22Rv1 (cell line): ENCODE measurements at regions not wholly inside any gene's neighbourhood (a gene's known extent, or its start where the extent isn't known, plus 50 kb on each side); places are given as distances from the start of the nearest gene placed in this dataset.
"Not testable (repeated sequence)": the region's sequence is repeated elsewhere in the genome, so short reads cannot be mapped to it uniquely, and the experiment has no call there.

Experiments used
- H3K27ac ChIP-seq: fragments of 450-650 bp; 2 replicates; pipeline ENCODE4 v1.5.1; 2017
- ZFX ChIP-seq: fragments of 450-650 bp; IDR thresholded peaks from 2 replicates; pipeline ENCODE4 v1.6.1; 2017; ENCODE audit warnings: antibody characterized with exemption, borderline replicate concordance
- TF ChIP-seq, protein P1 (sequence below): fragments of 450-650 bp; IDR thresholded peaks from 2 replicates; pipeline ENCODE4 v1.5.1; 2017; ENCODE audit warnings: mild to moderate bottlenecking

DNA sequence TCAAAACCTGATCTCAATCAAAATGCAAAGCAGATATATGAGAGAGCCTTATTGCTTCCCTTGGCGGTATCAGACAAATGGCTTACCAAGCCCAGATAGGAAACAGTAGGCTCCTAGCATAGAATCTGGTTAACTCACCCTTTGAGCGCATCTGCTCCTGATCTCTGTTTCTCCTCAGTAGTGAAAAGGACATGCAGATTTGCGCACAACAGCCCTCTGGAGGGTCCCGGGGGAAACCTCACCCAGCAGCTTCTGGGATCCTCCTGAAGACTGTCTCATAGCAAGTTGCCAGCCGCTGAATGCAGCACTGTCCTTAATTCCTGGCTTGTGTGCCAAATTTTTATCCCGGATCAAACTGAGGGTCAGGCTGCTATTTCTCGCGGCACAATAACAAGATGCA lies 192.2 kb downstream of the FASLG start:
- TF ChIP-seq, protein P1, sequence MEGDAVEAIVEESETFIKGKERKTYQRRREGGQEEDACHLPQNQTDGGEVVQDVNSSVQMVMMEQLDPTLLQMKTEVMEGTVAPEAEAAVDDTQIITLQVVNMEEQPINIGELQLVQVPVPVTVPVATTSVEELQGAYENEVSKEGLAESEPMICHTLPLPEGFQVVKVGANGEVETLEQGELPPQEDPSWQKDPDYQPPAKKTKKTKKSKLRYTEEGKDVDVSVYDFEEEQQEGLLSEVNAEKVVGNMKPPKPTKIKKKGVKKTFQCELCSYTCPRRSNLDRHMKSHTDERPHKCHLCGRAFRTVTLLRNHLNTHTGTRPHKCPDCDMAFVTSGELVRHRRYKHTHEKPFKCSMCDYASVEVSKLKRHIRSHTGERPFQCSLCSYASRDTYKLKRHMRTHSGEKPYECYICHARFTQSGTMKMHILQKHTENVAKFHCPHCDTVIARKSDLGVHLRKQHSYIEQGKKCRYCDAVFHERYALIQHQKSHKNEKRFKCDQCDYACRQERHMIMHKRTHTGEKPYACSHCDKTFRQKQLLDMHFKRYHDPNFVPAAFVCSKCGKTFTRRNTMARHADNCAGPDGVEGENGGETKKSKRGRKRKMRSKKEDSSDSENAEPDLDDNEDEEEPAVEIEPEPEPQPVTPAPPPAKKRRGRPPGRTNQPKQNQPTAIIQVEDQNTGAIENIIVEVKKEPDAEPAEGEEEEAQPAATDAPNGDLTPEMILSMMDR, result no peak
- no peak for TF ChIP-seq ZFX

DNA sequence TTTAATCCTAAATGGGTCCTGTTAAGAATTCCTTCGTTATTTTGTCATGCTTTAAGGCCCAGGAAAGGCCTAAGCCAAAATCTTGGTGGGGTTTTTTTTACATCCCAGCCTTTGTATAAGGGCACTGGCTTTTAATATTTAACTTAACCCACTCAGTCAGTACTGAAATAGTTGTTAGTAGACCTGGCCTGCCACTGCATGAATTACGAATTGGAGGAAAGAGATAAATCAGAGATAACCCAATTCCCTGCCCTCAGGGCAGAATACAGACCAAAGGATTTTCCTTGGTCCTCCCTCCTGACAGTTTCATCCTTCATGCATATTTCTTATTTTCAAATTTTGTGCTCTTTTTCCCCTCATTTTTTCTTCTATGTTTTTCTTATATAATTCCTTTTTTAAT lies 193.0 kb downstream of the FASLG start:
- H3K27ac ChIP-seq, result no peak overlapping the region
- TF ChIP-seq, protein P1, result no peak
- TF ChIP-seq ZFX, result no peak

More for the DNA sequence above, 192.2 kb downstream of the FASLG start:
- H3K27ac ChIP-seq, result no peak overlapping the region

DNA sequence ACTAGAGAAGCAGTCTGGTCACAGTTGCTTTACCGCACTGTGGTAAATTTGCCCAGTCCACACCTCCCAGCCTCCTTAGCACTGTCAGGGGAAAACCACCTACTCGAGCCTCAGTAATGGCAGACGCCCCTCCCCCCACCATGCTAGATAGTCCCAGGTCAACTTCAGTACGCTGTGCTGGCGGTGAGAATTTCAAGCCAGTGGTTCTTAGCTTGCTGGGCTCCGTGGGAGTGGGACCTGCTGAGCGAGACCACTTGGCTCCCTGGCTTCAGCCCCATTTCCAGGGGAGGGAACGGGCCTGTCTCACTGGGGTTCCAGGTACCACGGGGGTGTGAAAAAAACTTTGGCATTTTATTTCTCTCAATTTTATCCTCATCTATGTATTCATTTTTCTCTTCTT lies 194.8 kb downstream of the TNFSF18 start:
- H3K27ac ChIP-seq, result not testable (repeated sequence)

DNA sequence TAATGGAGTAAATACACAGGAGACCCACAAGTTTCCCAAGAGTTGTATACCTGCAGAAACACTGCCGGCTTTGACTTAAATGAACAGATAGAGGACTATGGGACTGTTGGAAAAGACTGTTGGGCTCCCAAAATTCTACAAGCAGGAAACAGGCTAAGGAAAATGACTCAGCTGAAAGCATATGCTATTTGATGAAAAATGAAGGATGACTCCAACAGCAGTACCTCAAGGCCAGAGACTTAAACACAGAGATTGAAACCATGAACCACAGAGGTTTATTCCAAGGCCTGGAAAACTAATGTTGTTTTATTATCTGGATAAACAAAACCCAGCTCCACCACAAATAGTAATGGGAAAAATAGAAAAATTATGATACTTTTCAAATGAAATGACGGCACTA lies 187.7 kb downstream of the TNFSF18 start:
- H3K27ac ChIP-seq, result no peak overlapping the region
- TF ChIP-seq ZFX, result no peak
- TF ChIP-seq, protein P1, result no peak

DNA sequence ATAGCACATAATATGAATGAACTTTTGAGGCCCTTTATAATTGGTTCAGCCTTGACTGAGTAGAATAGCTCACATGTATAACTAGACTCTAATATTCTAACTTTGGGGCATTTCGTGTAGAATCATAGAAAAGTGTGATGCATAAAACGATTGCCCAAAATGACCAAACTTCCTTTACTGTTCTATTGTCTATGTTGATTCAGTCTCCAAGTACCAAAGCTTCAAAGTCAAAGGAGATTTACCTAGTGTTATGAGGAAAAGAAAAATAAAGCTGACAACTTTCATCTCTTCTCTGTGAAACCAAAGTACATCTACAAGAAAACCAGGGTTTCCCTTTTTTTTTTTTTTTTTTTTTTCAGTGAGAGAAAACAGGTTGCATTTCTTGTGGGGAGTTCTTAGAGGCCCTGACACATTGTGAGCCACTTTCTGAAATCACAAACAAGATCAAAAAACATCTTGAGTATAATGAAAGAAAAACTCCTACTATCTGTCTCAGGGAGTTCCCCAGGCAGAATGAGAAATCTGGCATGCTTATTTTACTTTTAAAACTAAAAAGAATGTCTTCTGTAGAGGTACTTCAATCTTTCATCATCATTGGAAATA lies 183.4 kb downstream of the TNFSF18 start:
- H3K27ac ChIP-seq, result no peak overlapping the region
- TF ChIP-seq, protein P1, result no peak
- TF ChIP-seq ZFX, result no peak

DNA sequence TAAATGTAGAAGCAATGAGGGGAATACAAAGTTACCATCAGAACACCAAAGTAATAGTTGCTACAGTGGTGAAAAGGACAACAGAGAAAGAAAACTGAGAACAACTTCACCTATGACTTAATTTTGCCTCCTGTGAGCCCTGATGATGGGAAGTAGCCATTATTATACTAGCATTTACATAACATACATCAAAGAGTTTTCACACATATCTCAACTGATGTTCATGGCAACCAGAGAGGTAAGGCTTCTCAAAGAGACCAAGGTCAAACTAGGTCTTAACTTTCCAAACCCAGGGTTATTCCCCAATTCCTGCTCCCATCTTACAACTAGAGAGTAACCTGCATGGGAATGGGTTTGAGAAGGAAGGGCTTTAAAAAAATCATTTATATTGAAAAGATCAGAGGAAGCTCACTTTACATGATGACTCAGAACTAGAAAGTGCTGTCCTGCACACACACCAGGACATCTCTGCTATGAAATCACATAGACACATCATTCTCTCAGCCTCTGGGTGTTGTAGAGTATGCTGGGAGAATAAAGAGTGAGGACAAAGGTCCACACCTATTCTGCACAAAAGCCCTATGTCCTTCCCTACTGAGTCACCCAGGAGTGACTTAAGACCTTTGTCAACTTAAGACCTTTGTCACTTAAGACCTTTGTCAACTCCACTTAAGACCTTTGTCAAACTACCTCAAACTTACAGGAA lies 179.7 kb downstream of the TNFSF18 start:
- no peak for TF ChIP-seq ZFX
- TF ChIP-seq, protein P1, result no peak
- H3K27ac ChIP-seq, result no peak overlapping the region

DNA sequence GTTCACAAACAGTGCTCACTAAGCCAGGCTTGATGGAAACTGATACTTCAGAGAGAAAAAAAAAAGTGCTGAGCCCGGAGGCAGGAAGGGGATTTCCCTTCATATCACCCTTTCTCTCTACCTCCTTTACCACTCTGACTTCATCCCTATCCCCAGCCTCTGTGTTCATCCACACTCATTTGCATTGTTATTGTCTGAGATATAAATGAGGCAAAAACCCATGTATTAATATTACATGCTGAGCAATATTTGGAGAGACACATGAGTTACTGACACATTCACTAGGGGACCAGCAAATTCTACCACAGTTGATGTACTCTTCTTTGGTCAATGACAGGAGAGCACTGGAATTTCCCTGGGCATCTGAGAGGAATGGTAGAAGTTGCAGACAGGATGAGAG lies 175.8 kb downstream of the TNFSF18 start:
- H3K27ac ChIP-seq, result no peak overlapping the region
- TF ChIP-seq ZFX, result no peak

DNA sequence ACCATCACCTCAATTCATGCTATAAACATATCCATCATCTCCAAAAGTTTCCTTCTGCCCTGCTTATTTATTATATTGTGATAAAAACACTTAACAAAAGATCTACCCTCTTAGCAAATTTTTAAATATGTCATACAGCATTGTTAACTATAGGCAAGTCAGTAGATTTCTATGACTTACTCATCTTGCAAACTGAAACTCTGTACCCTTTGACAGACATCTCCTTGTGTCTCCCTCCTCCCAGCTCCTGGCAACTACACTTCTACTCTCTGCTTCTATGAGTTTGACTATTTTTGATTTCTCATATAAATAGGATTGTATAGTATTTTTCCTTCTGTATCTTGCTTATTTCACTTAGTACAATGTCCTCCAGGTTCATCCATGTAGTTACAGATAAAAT lies 174.8 kb downstream of the TNFSF18 start:
- no peak for TF ChIP-seq ZFX
- TF ChIP-seq, protein P1, result no peak

More for the DNA sequence above, 174.8 kb downstream of the TNFSF18 start:
- H3K27ac ChIP-seq, result no peak overlapping the region
